HepG2 (cell line): ENCODE measurements at regions not wholly inside any gene's neighbourhood (a gene's known extent, or its start where the extent isn't known, plus 50 kb on each side); places are given as distances from the start of the nearest gene placed in this dataset.

Source experiments
- JUNB ChIP-seq: sonication (generic); formaldehyde crosslinking; IDR thresholded peaks from 2 replicates; pipeline ENCODE4 v1.8.0; 2022; ENCODE audit warnings: missing genetic modification reagents, mild to moderate bottlenecking, borderline replicate concordance
- KDM6A ChIP-seq: IDR thresholded peaks from 2 replicates; pipeline ENCODE4 v1.6.1; 2016; ENCODE audit warnings: low read depth
- MYNN ChIP-seq: sonication (generic); formaldehyde crosslinking; IDR thresholded peaks from 2 replicates; pipeline ENCODE4 v1.4.0; 2020; ENCODE audit warnings: mild to moderate bottlenecking, low read depth, missing genetic modification reagents
- POLR2A ChIP-seq, 2 experiments: IDR thresholded peaks; 2 replicates each; pipeline ENCODE4 v1.6.1; 2011; ENCODE audit warnings: low read depth in 2 of 2, low read length in 2 of 2, mild to moderate bottlenecking in 1 of 2, moderate library complexity in 1 of 2; ENCODE audit not compliant: insufficient read depth in 1 of 2
- POLR2AphosphoS5 ChIP-seq: IDR thresholded peaks from 2 replicates; pipeline ENCODE4 v1.6.1; 2012; ENCODE audit warnings: low read depth, low read length
- PTBP1 ChIP-seq: fragments of 200-400 bp; formaldehyde crosslinking; IDR thresholded peaks from 2 replicates; pipeline ENCODE4 v1.6.1; 2018; ENCODE audit warnings: low read length, low read depth; ENCODE audit not compliant: poor library complexity, severe bottlenecking
- SMARCC2 ChIP-seq: fragments of 450-650 bp; IDR thresholded peaks from 2 replicates; pipeline ENCODE4 v1.6.1; 2017; ENCODE audit warnings: antibody characterized with exemption, mild to moderate bottlenecking
- U2AF2 ChIP-seq: fragments of 200-400 bp; formaldehyde crosslinking; IDR thresholded peaks from 2 replicates; pipeline ENCODE4 v1.6.1; 2017; ENCODE audit warnings: low read depth, mild to moderate bottlenecking, low read length
- ZBTB26 ChIP-seq: IDR thresholded peaks from 2 replicates; pipeline ENCODE4 v1.6.1; 2016; ENCODE audit warnings: missing compliant biosample characterization, missing genetic modification reagents, borderline replicate concordance
- ZNF138 ChIP-seq: sonication (generic); formaldehyde crosslinking; IDR thresholded peaks from 2 replicates; pipeline ENCODE4 v1.5.0; 2020; ENCODE audit warnings: mild to moderate bottlenecking, low read depth, missing genetic modification reagents
- TF ChIP-seq, protein P1 (sequence below): sonication (generic); formaldehyde crosslinking; IDR thresholded peaks from 2 replicates; pipeline ENCODE4 v1.4.0; 2020; ENCODE audit warnings: low read depth, mild to moderate bottlenecking, missing genetic modification reagents
- TF ChIP-seq, protein P2 (sequence below): sonication (generic); formaldehyde crosslinking; IDR thresholded peaks from 2 replicates; pipeline ENCODE4 v1.5.0; 2020; ENCODE audit warnings: missing genetic modification reagents

DNA sequence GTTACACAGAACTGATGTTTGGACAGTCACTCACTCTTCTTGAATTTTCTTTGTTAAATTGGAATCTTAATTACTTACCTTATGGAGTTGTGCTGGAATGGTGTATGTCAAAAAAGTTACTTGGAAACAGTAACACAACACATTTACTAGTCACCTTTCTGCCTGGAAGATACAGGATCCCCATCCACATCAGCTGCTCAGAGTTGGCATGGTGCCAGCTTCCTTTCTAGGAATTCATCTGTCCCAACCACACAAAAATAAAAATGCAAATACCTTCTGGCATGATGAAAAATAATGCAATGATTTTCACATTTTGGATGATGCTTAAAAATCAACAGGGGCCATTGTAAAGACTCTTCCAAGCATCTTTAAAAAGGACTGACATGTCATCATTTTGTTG, 341.5 kb downstream of the TMEM38B start:
- no peak for TF ChIP-seq U2AF2
- TF ChIP-seq PTBP1, result no peak
- no peak for TF ChIP-seq ZBTB26 (CRISPR knock-in tag)
- no peak for TF ChIP-seq POLR2AphosphoS5
- TF ChIP-seq, protein P1, sequence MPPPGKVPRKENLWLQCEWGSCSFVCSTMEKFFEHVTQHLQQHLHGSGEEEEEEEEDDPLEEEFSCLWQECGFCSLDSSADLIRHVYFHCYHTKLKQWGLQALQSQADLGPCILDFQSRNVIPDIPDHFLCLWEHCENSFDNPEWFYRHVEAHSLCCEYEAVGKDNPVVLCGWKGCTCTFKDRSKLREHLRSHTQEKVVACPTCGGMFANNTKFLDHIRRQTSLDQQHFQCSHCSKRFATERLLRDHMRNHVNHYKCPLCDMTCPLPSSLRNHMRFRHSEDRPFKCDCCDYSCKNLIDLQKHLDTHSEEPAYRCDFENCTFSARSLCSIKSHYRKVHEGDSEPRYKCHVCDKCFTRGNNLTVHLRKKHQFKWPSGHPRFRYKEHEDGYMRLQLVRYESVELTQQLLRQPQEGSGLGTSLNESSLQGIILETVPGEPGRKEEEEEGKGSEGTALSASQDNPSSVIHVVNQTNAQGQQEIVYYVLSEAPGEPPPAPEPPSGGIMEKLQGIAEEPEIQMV (CRISPR knock-in tag), result no peak
- TF ChIP-seq SMARCC2, result no peak
- TF ChIP-seq, protein P2, sequence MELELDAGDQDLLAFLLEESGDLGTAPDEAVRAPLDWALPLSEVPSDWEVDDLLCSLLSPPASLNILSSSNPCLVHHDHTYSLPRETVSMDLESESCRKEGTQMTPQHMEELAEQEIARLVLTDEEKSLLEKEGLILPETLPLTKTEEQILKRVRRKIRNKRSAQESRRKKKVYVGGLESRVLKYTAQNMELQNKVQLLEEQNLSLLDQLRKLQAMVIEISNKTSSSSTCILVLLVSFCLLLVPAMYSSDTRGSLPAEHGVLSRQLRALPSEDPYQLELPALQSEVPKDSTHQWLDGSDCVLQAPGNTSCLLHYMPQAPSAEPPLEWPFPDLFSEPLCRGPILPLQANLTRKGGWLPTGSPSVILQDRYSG, result no peak
- TF ChIP-seq MYNN (CRISPR knock-in tag), result no peak
- no peak for TF ChIP-seq ZNF138 (CRISPR knock-in tag)
- TF ChIP-seq KDM6A (CRISPR knock-in tag), result no peak
- no peak for TF ChIP-seq JUNB
- TF ChIP-seq POLR2A (IDR thresholded peaks at IDR 0.05; ENCODE audit: insufficient read depth in 1 of 2, low read depth in 2 of 2, low read length in 2 of 2), result no peak
